Dedifferentiated amniotic fluid mesenchymal stem cell (primary cell): ENCODE measurements at regions not wholly inside any gene's neighbourhood (a gene's known extent, or its start where the extent isn't known, plus 50 kb on each side); places are given as distances from the start of the nearest gene placed in this dataset.
"Not testable (repeated sequence)": the region's sequence is repeated elsewhere in the genome, so short reads cannot be mapped to it uniquely, and the experiment has no call there.

ENCODE experiments used
- DNase-seq: peaks from one replicate; pipeline ENCODE4 v3.0.0-alpha.2; 2016; ENCODE audit errors: extremely low spot score

GRCh38 chr5:158519433-158520021 lies 580.2 kb downstream of the EBF1 start:
- peak; percentile 59 for DNase-seq

GRCh38 chr5:158516521-158516920 lies 583.2 kb downstream of the EBF1 start:
- no peak for DNase-seq

- DNase-seq, result no peak
These were observed 584.7 kb downstream of the EBF1 start for GRCh38 chr5:158514986-158515359.

- peak; percentile 51 for DNase-seq
These were observed 585.3 kb downstream of the EBF1 start for GRCh38 chr5:158514319-158514985.

GRCh38 chr5:158513490-158514318 lies 586.0 kb downstream of the EBF1 start:
- DNase-seq, result no peak

- DNase-seq, result no peak
These were observed 588.3 kb downstream of the EBF1 start for GRCh38 chr5:158511454-158511853.

GRCh38 chr5:158510479-158510878 lies 589.2 kb downstream of the EBF1 start:
- DNase-seq, result no peak

- no peak for DNase-seq
These were observed 593.1 kb downstream of the EBF1 start for GRCh38 chr5:158506648-158507047.

- DNase-seq, result no peak
These were observed 597.0 kb downstream of the EBF1 start for GRCh38 chr5:158502686-158503085.

GRCh38 chr5:158499892-158500418 lies 599.8 kb downstream of the EBF1 start:
- no peak for DNase-seq

- no peak for DNase-seq
These were observed 600.4 kb downstream of the EBF1 start for GRCh38 chr5:158499075-158499891.

- no peak for DNase-seq
These were observed 603.1 kb downstream of the EBF1 start for GRCh38 chr5:158496624-158497023.

- no peak for DNase-seq
These were observed 605.2 kb downstream of the EBF1 start for GRCh38 chr5:158494541-158494940.

GRCh38 chr5:158494044-158494443 lies 605.7 kb downstream of the EBF1 start:
- not testable (repeated sequence) for DNase-seq

- DNase-seq, result peak; percentile 92
These were observed 606.9 kb downstream of the EBF1 start for GRCh38 chr5:158492841-158493242.

- DNase-seq, result no peak
These were observed 607.6 kb downstream of the EBF1 start for GRCh38 chr5:158492136-158492535.

- DNase-seq, result no peak
These were observed 612.1 kb downstream of the EBF1 start for GRCh38 chr5:158487664-158488063.

GRCh38 chr5:158487156-158487555 lies 612.6 kb downstream of the EBF1 start:
- DNase-seq, result no peak

GRCh38 chr5:158486566-158486965 lies 613.1 kb downstream of the EBF1 start:
- no peak for DNase-seq

- peak; percentile 82 for DNase-seq
These were observed 614.1 kb downstream of the EBF1 start for GRCh38 chr5:158485604-158486081.

GRCh38 chr5:158485047-158485446 lies 614.7 kb downstream of the EBF1 start:
- DNase-seq, result no peak

GRCh38 chr5:158484150-158484549 lies 615.6 kb downstream of the EBF1 start:
- DNase-seq, result peak; percentile 66
